Breast epithelium (tissue), 4 donors: ENCODE measurements at regions not wholly inside any gene's neighbourhood (a gene's known extent, or its start where the extent isn't known, plus 50 kb on each side); places are given as distances from the start of the nearest gene placed in this dataset.

ENCODE experiments used
- DNase-seq, 2 donors: peaks; one replicate each; pipeline ENCODE4 v3.0.0-alpha.2; 2019; ENCODE audit warnings: low spot score in 2 of 2
- H3K27ac ChIP-seq, 2 donors: fragments of 200-600 bp; sonication (generic) in 1 of 2; one replicate each; pipeline ENCODE4 v1.5.1; 2016 to 2019; ENCODE audit warnings: mild to moderate bottlenecking in 1 of 2
- H3K27me3 ChIP-seq, 2 donors: fragments of 200-600 bp; sonication (generic) in 1 of 2; one replicate each; pipeline versions ENCODE4 v1.5.1 to v1.6.0; 2017 to 2019; ENCODE audit warnings: control low read depth in 1 of 2, mild to moderate bottlenecking in 1 of 2
- H3K36me3 ChIP-seq: fragments of 200-600 bp; one replicate; pipeline ENCODE4 v1.5.1; 2019
- H3K4me1 ChIP-seq, 2 donors: fragments of 200-600 bp; sonication (generic); one replicate each; pipeline ENCODE4 v1.5.1; 2016 to 2019; ENCODE audit warnings: control low read depth in 1 of 2
- H3K4me3 ChIP-seq, 3 donors: fragments of 200-600 bp; sonication (generic); 1 replicate in 2 of 3; 2 replicates in 1 of 3; pipeline ENCODE4 v1.5.1; 2016 to 2019; ENCODE audit warnings: mild to moderate bottlenecking in 3 of 3, moderate library complexity in 2 of 3
- H3K9me3 ChIP-seq, 2 donors: fragments of 200-600 bp; sonication (generic) in 1 of 2; one replicate each; pipeline ENCODE4 v1.5.1; 2016 to 2019; ENCODE audit warnings: control low read depth in 1 of 2
- CTCF ChIP-seq, 3 donors: fragments of 450-650 bp; IDR thresholded peaks; one replicate each; pipeline ENCODE4 v1.5.1; 2016 to 2017; ENCODE audit warnings: antibody characterized with exemption in 3 of 3, mild to moderate bottlenecking in 3 of 3, moderate library complexity in 3 of 3
- POLR2A ChIP-seq: fragments of 450-650 bp; IDR thresholded peaks from one replicate; pipeline ENCODE4 v1.6.1; 2016; ENCODE audit warnings: antibody characterized with exemption, mild to moderate bottlenecking, moderate library complexity
- POLR2AphosphoS5 ChIP-seq, 3 donors: sonication (generic); formaldehyde crosslinking; IDR thresholded peaks; one replicate each; pipeline ENCODE4 v1.6.1; 2017; ENCODE audit warnings: antibody characterized with exemption in 3 of 3
- intact Hi-C: fragments of 100-400 bp; cut with DNase I; formaldehyde crosslinking; loops from one replicate; pipeline ENCODE4 v1.15.1; 2023; ENCODE audit warnings: low total_unique reads

DNA sequence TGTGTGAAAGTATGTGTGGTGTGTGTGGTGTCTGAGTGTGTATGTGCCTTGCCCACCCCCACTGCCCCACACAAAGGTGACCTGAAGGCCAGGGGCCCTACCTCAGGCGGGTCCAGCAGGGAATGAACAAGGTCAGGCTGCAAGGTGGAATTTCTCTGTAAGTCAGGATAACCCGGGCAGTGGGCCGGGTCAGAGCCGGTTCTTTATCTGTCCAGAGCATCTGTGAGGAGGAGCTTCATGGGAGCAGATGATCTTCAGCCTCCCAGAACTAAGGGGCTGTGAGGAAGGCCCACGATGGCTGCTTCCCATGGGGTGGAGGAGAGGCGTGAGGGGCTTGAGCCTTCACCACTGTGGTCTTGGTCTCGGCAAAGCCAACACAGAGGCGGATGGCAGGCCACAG, 150.3 kb downstream of the TFCP2L1 start:
- Histone ChIP-seq H3K4me1 (no peaks in the 10 kb centered on the region), H3K27ac (no peak overlapping the region), H3K27me3 (no peaks in the 10 kb centered on the region), H3K36me3 (no peaks in the 10 kb centered on the region), H3K4me3 (no peak overlapping the region), H3K9me3 (no peaks in the 10 kb centered on the region)
- intact Hi-C loops: no loop called here
- TF ChIP-seq POLR2AphosphoS5 (IDR thresholded peaks at IDR 0.05) (no peak), POLR2A (no peak), CTCF (IDR thresholded peaks at IDR 0.05) (no peak)
- DNase-seq: no peak

- H3K4me1 ChIP-seq: no peaks in the 10 kb centered on the region
- no peak overlapping the region for H3K27ac ChIP-seq
- DNase-seq: no peak
- intact Hi-C loops: no loop called here
- no peaks in the 10 kb centered on the region for H3K36me3 ChIP-seq
- H3K27me3 ChIP-seq: no peaks in the 10 kb centered on the region
- H3K9me3 ChIP-seq: peaks cover 0 to 3% of the 10 kb centered on the region in 2 donors
- no peak overlapping the region for H3K4me3 ChIP-seq
- no peak for TF ChIP-seq CTCF (IDR thresholded peaks at IDR 0.05)
- no peak for TF ChIP-seq POLR2AphosphoS5 (IDR thresholded peaks at IDR 0.05)
- no peak for TF ChIP-seq POLR2A
These were observed 149.7 kb downstream of the TFCP2L1 start for GRCh38 chr2:121135168-121135853.

DNA sequence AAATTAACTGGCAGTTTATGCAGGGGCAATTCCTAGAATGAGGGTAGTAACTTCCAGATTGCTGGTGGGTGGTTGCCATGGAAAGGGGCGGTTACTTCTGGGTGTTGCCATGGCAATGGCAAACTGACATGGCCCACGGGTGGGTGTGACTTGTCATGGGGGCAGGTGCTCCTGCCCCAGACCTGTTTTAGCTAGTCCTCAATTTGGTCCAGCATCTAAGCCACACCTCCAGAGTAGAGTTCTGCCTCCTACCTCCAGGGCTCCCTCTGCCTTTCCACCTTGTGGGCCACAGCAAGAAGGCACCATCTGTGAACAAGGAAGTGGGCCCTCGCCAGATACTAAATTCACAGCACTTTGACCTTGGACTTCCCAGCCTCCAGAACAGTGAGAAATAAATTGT, 148.7 kb downstream of the TFCP2L1 start:
- no peak overlapping the region for H3K27ac ChIP-seq
- no peak overlapping the region for H3K4me3 ChIP-seq
- intact Hi-C loops: no loop called here
- H3K9me3 ChIP-seq: peaks cover 0 to 4% of the 10 kb centered on the region in 2 donors
- H3K27me3 ChIP-seq: no peaks in the 10 kb centered on the region
- no peaks in the 10 kb centered on the region for H3K36me3 ChIP-seq
- DNase-seq: no peak
- TF ChIP-seq CTCF (IDR thresholded peaks at IDR 0.05) (no peak), POLR2A (no peak), POLR2AphosphoS5 (IDR thresholded peaks at IDR 0.05) (no peak)
- no peaks in the 10 kb centered on the region for H3K4me1 ChIP-seq

DNA sequence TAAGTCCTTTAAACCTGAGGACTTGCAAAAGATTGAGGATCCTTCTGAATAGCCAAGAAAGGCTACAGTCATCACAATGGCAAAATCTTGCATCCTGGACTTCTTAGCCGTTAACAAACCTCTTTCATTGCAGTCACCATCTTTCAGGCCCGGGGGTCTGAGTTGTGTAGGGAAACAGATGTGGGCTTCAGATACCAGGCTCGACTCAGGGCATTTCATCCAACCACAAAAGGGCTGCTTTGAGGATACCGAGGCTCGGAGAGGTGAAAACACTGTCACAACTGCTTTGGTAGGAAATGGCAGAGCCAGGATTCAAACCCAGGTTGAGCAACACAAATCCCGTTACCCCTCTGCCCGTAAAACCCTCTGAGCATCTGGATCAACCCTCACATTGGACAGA, 147.4 kb downstream of the TFCP2L1 start:
- peaks cover 0 to 4% of the 10 kb centered on the region in 2 donors for H3K9me3 ChIP-seq
- no peak overlapping the region for H3K27ac ChIP-seq
- H3K4me3 ChIP-seq: no peak overlapping the region
- TF ChIP-seq POLR2A (no peak), CTCF (IDR thresholded peaks at IDR 0.05) (no peak), POLR2AphosphoS5 (IDR thresholded peaks at IDR 0.05) (no peak)
- H3K27me3 ChIP-seq: no peaks in the 10 kb centered on the region
- no peaks in the 10 kb centered on the region for H3K4me1 ChIP-seq
- intact Hi-C loops: no loop called here
- no peak for DNase-seq
- no peaks in the 10 kb centered on the region for H3K36me3 ChIP-seq

DNA sequence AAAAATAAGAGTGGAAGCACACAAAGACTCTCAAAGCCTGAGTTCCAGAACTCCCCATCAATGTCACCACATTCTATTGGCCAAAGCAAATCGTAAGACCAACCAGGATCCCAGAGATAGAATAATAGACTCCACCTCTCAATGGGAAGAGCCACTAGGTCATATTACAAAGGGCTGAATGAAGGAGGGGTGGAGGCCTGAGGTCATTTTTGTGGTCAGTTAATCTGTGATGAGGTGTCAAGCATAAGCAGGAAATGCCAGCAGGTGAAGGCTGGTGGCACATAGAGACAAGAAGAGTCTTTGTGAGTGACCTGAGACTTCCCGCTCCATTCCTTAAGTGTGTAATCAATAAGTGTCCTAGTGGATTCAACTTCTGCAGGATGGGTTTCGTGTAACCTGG, 144.3 kb downstream of the TFCP2L1 start:
- H3K4me3 ChIP-seq: no peak overlapping the region
- no peak for DNase-seq
- no peak overlapping the region for H3K27ac ChIP-seq
- H3K36me3 ChIP-seq: no peaks in the 10 kb centered on the region
- peaks cover 0 to 4% of the 10 kb centered on the region in 2 donors for H3K9me3 ChIP-seq
- TF ChIP-seq CTCF (IDR thresholded peaks at IDR 0.05) (no peak), POLR2A (no peak)
- intact Hi-C loops: no loop called here
- H3K4me1 ChIP-seq: no peaks in the 10 kb centered on the region
- H3K27me3 ChIP-seq: no peaks in the 10 kb centered on the region
